ENCODE measurements at regions not wholly inside any gene's neighbourhood (a gene's known extent, or its start where the extent isn't known, plus 50 kb on each side); places are given as distances from the start of the nearest gene placed in this dataset.

- no peak for TF ChIP-seq CTCF (conservative IDR thresholded peaks at IDR 0.05)
- no peak for TF ChIP-seq ZFX (IDR thresholded peaks at IDR 0.05)
- H3K27ac ChIP-seq, result no peak overlapping the region
Observed at GRCh38 chr11:39674024-39674423, 1785.4 kb downstream of the LRRC4C start.

- TF ChIP-seq CTCF (conservative IDR thresholded peaks at IDR 0.05) (no peak), ZFX (IDR thresholded peaks at IDR 0.05) (no peak)
- H3K27ac ChIP-seq, result no peak overlapping the region
Observed at GRCh38 chr11:39668640-39669039, 1790.8 kb downstream of the LRRC4C start.

GRCh38 chr11:39664023-39664422, 1795.4 kb downstream of the LRRC4C start:
- H3K27ac ChIP-seq, result no peak overlapping the region
- no peak for TF ChIP-seq CTCF (conservative IDR thresholded peaks at IDR 0.05)
- no peak for TF ChIP-seq ZFX (IDR thresholded peaks at IDR 0.05)

- TF ChIP-seq CTCF (conservative IDR thresholded peaks at IDR 0.05) (no peak), ZFX (IDR thresholded peaks at IDR 0.05) (no peak)
- no peak overlapping the region for H3K27ac ChIP-seq
Observed at GRCh38 chr11:39661890-39662289, 1797.6 kb downstream of the LRRC4C start.

- TF ChIP-seq CTCF (conservative IDR thresholded peaks at IDR 0.05) (no peak), ZFX (IDR thresholded peaks at IDR 0.05) (no peak)
- H3K27ac ChIP-seq, result no peak overlapping the region; the same call in 1 of the 2 replicates
Observed at GRCh38 chr11:39651857-39652461, 1807.5 kb downstream of the LRRC4C start.

- TF ChIP-seq ZFX (IDR thresholded peaks at IDR 0.05) (no peak), CTCF (conservative IDR thresholded peaks at IDR 0.05) (no peak)
- no peak overlapping the region for H3K27ac ChIP-seq
Observed at GRCh38 chr11:39641751-39642150, 1817.7 kb downstream of the LRRC4C start.

GRCh38 chr11:39630365-39630764, 1829.1 kb downstream of the LRRC4C start:
- no peak overlapping the region for H3K27ac ChIP-seq
- TF ChIP-seq CTCF (conservative IDR thresholded peaks at IDR 0.05), result no peak
- TF ChIP-seq ZFX (IDR thresholded peaks at IDR 0.05), result no peak

Data from C4-2B (cell line).